Smooth muscle cell (in vitro differentiated cells): ENCODE measurements at regions not wholly inside any gene's neighbourhood (a gene's known extent, or its start where the extent isn't known, plus 50 kb on each side); places are given as distances from the start of the nearest gene placed in this dataset.

Experiments used
- DNase-seq: peaks from one replicate; lab custom pipeline; 2025; ENCODE audit not compliant: unreplicated experiment; lab: John Stamatoyannopoulos, UW
- H2AFZ ChIP-seq: fragments of 200-600 bp; sonication (generic); 2 replicates; pipeline ENCODE4 v1.6.0; 2016; ENCODE audit warnings: antibody characterized with exemption, low read depth, mild to moderate bottlenecking
- H3F3A ChIP-seq: fragments of 200-600 bp; sonication (generic); 2 replicates; pipeline ENCODE4 v1.6.0; 2017; ENCODE audit warnings: antibody characterized with exemption, low read depth
- H3K27ac ChIP-seq: fragments of 200-600 bp; sonication (generic); 2 replicates; pipeline ENCODE4 v1.5.1; 2016; ENCODE audit warnings: low read depth, mild to moderate bottlenecking
- H3K27me3 ChIP-seq: fragments of 200-600 bp; sonication (generic); 2 replicates; pipeline ENCODE4 v1.6.1; 2016; ENCODE audit warnings: low read depth, mild to moderate bottlenecking
- H3K36me3 ChIP-seq: fragments of 200-600 bp; sonication (generic); 2 replicates; pipeline ENCODE4 v1.5.1; 2016; ENCODE audit warnings: low read depth
- H3K4me1 ChIP-seq: fragments of 200-600 bp; sonication (generic); 2 replicates; pipeline ENCODE4 v1.5.1; 2016; ENCODE audit warnings: low read depth
- H3K4me2 ChIP-seq: fragments of 200-600 bp; sonication (generic); 2 replicates; pipeline ENCODE4 v1.6.0; 2016; ENCODE audit warnings: mild to moderate bottlenecking
- H3K4me3 ChIP-seq: fragments of 200-600 bp; sonication (generic); 2 replicates; pipeline ENCODE4 v1.5.1; 2016; ENCODE audit warnings: mild to moderate bottlenecking
- H3K79me2 ChIP-seq: fragments of 200-600 bp; sonication (generic); 2 replicates; pipeline ENCODE4 v1.6.0; 2016; ENCODE audit warnings: low read depth, mild to moderate bottlenecking
- H3K9ac ChIP-seq: fragments of 200-600 bp; sonication (generic); 2 replicates; pipeline ENCODE4 v1.6.0; 2016; ENCODE audit warnings: low read depth
- H3K9me3 ChIP-seq: fragments of 200-600 bp; sonication (generic); replicated peaks from 2 replicates; pipeline ENCODE4 v1.5.1; 2016; ENCODE audit warnings: low read depth
- H4K20me1 ChIP-seq: fragments of 200-600 bp; sonication (generic); 2 replicates; pipeline ENCODE4 v1.6.0; 2016; ENCODE audit warnings: low read depth
- WGBS: methylation state at CpG from one replicate; pipeline ENCODE4 v1.1.7; 2016; ENCODE audit warnings: low lambda C conversion rate; 5-methylcytosine and 5-hydroxymethylcytosine counted together
- TF ChIP-seq, protein P1 (sequence below): fragments of 200-600 bp; sonication (generic); IDR thresholded peaks from 2 replicates; pipeline ENCODE4 v1.5.1; 2017; ENCODE audit warnings: borderline replicate concordance, mild to moderate bottlenecking, antibody characterized with exemption; ENCODE audit not compliant: insufficient read depth, poor library complexity, severe bottlenecking

DNA sequence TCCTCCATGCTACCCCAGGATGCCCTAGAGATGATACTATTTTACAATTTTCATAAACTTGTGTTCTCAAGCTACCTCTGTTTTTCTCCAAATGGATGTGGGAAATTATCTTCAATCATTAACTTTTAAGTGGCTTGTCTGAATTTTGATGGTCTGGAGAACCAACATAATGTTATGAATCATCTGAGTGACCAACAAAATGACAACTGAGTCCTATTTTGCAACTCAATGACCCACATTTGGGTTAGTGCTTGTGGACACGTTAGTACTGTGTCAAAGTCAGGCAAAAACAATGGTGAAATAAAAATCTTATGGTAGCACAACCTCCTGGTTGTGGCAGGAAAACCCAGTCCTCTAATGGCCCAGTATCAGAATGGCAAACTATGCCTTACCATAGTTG lies 352.4 kb upstream of the ZNF385D start:
- H3F3A ChIP-seq: no peaks in the 10 kb centered on the region
- H2AFZ ChIP-seq: no peak overlapping the region
- H3K4me1 ChIP-seq: no peaks in the 10 kb centered on the region
- no peaks in the 10 kb centered on the region for H4K20me1 ChIP-seq
- WGBS: 87% methylated on average over 1 of the region's 1 CpG
- no peaks in the 10 kb centered on the region for H3K9me3 ChIP-seq
- TF ChIP-seq, protein P1, sequence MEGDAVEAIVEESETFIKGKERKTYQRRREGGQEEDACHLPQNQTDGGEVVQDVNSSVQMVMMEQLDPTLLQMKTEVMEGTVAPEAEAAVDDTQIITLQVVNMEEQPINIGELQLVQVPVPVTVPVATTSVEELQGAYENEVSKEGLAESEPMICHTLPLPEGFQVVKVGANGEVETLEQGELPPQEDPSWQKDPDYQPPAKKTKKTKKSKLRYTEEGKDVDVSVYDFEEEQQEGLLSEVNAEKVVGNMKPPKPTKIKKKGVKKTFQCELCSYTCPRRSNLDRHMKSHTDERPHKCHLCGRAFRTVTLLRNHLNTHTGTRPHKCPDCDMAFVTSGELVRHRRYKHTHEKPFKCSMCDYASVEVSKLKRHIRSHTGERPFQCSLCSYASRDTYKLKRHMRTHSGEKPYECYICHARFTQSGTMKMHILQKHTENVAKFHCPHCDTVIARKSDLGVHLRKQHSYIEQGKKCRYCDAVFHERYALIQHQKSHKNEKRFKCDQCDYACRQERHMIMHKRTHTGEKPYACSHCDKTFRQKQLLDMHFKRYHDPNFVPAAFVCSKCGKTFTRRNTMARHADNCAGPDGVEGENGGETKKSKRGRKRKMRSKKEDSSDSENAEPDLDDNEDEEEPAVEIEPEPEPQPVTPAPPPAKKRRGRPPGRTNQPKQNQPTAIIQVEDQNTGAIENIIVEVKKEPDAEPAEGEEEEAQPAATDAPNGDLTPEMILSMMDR: no peak
- no peaks in the 10 kb centered on the region for H3K36me3 ChIP-seq
- H3K9ac ChIP-seq: no peak overlapping the region
- no peaks in the 10 kb centered on the region for H3K79me2 ChIP-seq
- no peaks in the 10 kb centered on the region for H3K27me3 ChIP-seq
- DNase-seq: no peak
- no peak overlapping the region for H3K4me2 ChIP-seq
- H3K4me3 ChIP-seq: no peak overlapping the region
- no peak overlapping the region for H3K27ac ChIP-seq

DNA sequence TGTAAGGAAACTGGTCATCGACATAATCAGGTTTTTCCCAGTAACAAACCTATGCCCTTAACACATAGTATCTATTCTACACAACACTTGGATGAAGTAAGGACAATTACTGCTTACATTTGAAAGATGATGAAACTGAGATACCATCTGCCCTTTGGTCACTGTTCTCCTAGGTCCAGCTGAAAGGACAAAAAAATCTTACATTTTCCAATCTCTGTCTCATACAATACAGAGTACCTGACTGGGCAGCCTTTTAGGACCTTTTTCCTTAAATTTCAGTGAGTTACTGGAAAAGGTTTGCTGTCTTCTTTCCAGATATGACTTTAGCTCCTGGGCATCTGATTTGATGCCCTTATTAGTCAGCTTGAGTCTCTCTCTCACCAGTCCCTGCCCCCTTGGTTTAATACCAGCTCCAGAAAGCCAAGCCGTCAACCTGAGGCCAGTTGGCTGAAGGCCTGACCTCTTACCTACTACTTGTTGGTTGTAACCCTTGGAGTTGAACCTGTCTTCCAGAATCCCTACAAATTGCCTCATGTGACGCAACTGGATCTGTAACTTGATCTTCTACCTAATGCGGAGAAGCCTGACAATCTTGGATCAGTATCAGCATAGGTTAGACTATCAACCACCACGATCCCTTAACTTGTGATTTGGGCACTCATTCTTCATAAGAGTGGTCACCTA lies 355.3 kb upstream of the ZNF385D start:
- no peak overlapping the region for H3K4me2 ChIP-seq
- WGBS: 86% methylated on average over 5 of the region's 5 CpGs
- no peaks in the 10 kb centered on the region for H3K9me3 ChIP-seq
- H4K20me1 ChIP-seq: no peaks in the 10 kb centered on the region
- no peak overlapping the region for H2AFZ ChIP-seq
- H3K9ac ChIP-seq: no peak overlapping the region
- H3F3A ChIP-seq: no peaks in the 10 kb centered on the region
- no peaks in the 10 kb centered on the region for H3K36me3 ChIP-seq
- no peak for DNase-seq
- TF ChIP-seq, protein P1: no peak
- no peak overlapping the region for H3K27ac ChIP-seq
- H3K79me2 ChIP-seq: no peaks in the 10 kb centered on the region
- no peaks in the 10 kb centered on the region for H3K4me1 ChIP-seq
- no peaks in the 10 kb centered on the region for H3K27me3 ChIP-seq
- no peak overlapping the region for H3K4me3 ChIP-seq

DNA sequence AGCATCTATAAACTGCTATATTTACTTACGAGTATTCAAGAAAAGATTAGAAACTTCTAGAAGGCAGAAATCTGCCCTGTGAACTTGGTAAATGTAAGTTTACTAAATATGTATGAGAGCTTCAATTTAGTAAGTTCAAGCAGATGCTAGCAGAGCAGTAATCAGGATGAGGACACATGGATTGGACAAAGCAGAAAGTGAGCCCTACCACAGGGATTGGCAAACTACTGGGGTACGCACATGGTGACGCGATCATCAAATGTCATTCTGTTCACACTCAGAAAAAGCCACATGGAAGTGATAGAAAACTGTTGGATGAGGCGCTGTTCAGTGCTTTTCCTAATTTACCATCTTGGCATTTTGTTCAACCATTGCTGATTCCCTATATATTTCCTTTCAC lies 360.2 kb upstream of the ZNF385D start:
- Histone ChIP-seq H3K9ac (no peak overlapping the region), H2AFZ (no peak overlapping the region), H4K20me1 (no peaks in the 10 kb centered on the region), H3K36me3 (no peaks in the 10 kb centered on the region), H3K4me2 (no peak overlapping the region), H3K9me3 (no peaks in the 10 kb centered on the region), H3K79me2 (no peaks in the 10 kb centered on the region), H3F3A (no peaks in the 10 kb centered on the region), H3K27ac (no peak overlapping the region), H3K4me3 (no peak overlapping the region), H3K4me1 (no peaks in the 10 kb centered on the region), H3K27me3 (no peaks in the 10 kb centered on the region)
- 85% methylated on average over 5 of the region's 5 CpGs for WGBS
- DNase-seq: no peak
- TF ChIP-seq, protein P1: no peak

DNA sequence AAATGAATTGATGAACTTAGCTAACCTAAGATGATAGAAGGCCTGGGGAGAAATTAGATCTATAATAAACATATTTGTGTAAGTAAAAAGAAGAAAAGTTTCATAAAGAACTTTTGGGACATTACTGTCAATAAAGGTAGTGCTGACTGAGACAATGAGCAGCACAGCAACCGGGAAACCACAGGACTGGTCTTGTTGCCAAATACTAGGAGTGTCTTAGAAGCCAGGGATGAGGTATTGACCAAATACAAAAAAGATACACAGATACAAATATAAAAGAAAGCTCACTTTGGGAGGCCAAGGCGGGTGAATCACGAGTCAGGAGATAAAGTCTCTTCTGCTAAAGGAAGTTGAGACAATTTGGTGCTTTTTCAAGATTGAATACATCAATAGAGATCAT lies 362.4 kb upstream of the ZNF385D start:
- Histone ChIP-seq H3K27me3 (no peaks in the 10 kb centered on the region), H3K4me2 (no peak overlapping the region), H4K20me1 (no peaks in the 10 kb centered on the region), H3K27ac (no peak overlapping the region), H2AFZ (no peak overlapping the region), H3K4me1 (no peaks in the 10 kb centered on the region), H3K9ac (no peak overlapping the region), H3K36me3 (no peaks in the 10 kb centered on the region), H3K4me3 (no peak overlapping the region), H3F3A (no peaks in the 10 kb centered on the region), H3K79me2 (no peaks in the 10 kb centered on the region), H3K9me3 (no peaks in the 10 kb centered on the region)
- WGBS: 91% methylated on average over 3 of the region's 3 CpGs
- TF ChIP-seq, protein P1: no peak
- no peak for DNase-seq
